HG02610 (cell line): ENCODE measurements at regions not wholly inside any gene's neighbourhood (a gene's known extent, or its start where the extent isn't known, plus 50 kb on each side); places are given as distances from the start of the nearest gene placed in this dataset.
"Not testable (repeated sequence)": the region's sequence is repeated elsewhere in the genome, so short reads cannot be mapped to it uniquely, and the experiment has no call there.

ENCODE experiments used
- ATAC-seq: cut with Tn5 transposase; IDR thresholded peaks from one replicate; pipeline ENCODE4 v1.9.1; 2021; ENCODE audit warnings: mild to moderate bottlenecking, moderate library complexity; ENCODE audit not compliant: unreplicated experiment

- ATAC-seq: peak; percentile 81
Measured at GRCh38 chr1:214141486-214141885, 139.5 kb upstream of the SMYD2 start.

DNA sequence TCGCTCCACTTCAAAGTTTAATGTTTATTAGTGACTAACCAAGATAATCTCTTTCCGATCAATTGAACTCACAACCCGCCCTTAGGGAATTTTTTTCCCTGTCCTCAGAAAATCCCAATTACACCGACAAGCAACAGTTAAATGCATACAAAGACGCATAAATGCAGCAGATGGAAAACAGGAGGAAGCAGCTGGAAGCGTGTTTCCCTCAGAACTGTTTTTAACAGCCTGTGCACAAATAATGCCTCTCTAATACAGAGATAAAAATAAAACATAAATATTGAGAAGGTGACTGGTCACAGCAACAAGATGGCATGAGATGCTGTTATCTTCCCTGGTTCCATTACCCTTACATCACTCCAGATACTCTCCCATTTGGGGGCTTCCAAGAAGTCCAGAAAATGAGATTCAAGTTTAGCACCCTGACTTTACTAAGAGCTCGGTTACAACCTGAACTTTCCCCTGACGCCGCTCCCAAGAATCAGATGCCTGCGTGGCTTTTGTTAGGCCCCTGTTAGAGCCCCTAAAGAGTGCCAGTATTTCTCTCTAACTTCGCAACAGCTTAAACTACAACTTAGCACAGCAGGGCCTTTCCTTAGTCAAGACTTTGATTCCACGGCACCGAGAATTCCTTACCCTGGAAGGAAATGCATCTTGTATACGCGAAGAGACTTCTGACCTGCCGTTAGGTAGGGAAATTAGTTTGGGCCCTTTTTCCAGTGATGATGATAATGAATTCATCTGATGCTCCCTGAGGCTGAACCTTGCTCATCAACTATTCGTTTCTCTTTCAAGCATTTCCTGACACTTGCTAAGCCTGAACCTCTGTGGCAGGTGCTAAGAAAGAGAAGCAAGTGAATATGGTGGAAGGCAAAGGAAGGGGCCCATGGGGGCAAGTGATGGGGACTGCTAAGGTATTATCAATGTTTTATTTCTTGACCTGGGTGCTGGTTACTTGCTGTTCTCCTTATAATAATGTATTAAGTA lies 137.7 kb upstream of the SMYD2 start:
- ATAC-seq: no peak

- not testable (repeated sequence) for ATAC-seq
Measured at GRCh38 chr1:214144521-214144920, 136.4 kb upstream of the SMYD2 start.

- ATAC-seq: peak; percentile 72
Measured at GRCh38 chr1:214146523-214146922, 134.4 kb upstream of the SMYD2 start.

DNA sequence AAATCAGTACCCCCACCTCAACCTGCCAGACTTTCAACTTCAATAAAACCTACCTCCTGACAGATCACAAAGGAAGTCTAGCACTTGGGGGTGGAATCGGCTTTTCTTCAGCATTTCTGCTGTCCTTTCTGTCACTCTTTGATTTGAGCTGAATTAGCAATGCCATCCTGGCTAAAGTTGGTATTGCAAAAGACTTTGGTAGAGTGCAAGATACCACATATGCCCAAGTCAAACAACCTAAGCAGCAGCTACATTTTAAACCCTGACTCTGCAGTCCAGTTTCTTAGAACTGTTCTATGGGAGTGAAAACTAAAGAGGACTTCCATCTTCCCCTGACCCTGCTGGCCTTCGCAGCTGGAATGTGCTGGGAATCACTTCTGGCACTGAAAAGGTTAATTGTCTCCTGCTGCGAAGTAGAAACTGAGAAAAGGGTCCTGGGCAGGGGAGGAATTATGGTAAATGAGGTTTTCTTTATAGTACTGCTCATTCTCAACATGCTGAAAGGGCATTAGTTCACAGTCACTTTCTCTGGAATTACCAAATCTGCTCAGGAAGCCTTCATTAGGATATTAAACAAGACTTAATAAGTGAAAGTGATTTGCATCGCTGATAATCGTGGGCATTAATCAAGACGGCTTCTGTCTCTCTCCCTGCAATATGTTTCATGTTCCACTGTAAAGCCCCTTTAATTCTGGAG lies 126.2 kb upstream of the SMYD2 start:
- ATAC-seq: no peak

DNA sequence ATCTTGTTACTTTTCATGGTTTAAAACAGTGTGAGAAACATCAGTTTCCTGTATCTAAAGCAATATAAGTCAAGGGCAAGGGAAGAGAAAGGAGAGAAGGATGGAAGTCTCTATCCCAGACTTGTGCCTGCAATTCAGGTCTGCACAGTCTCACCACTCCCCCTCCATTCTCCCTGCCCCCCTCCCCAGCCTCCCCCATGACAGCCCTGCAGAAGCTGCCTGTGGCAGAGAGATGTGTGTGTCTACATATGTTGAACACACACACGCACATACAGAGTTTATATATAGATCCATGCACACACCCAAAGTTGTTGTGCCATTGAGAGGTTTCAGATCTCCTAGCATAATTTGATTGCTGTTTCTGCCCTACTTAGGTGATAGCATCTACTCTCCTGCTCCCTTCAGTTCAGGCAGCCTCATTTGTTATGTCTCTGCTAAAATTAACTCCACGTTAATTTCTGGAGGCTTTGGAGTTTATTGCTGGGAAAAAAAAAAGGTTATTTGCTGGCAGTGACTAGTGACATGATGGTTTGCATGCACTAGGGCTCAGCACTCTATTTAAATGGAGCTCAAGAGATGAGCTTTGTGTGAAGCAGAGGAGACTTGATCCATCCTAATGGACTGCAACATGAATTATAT lies 124.9 kb upstream of the SMYD2 start:
- ATAC-seq: no peak

DNA sequence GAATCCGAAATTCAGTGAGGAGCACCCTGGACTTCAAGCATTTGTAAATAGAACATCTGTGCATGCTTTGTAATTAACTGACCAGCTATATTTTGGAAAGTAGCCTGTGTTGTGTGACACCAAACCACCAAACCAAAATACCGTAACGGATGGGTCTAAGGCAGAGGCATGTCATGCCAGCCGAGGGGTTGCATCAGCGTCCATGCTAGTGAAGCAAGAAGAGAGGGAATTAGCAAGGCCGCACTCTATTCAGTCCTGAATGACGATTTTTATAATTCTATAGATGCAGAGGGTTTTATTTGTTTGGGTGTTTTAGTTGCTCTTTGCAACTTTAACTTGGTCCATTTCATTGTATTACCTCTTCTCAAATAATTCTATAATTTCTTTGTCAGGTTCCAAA lies 116.8 kb upstream of the SMYD2 start:
- ATAC-seq: no peak

DNA sequence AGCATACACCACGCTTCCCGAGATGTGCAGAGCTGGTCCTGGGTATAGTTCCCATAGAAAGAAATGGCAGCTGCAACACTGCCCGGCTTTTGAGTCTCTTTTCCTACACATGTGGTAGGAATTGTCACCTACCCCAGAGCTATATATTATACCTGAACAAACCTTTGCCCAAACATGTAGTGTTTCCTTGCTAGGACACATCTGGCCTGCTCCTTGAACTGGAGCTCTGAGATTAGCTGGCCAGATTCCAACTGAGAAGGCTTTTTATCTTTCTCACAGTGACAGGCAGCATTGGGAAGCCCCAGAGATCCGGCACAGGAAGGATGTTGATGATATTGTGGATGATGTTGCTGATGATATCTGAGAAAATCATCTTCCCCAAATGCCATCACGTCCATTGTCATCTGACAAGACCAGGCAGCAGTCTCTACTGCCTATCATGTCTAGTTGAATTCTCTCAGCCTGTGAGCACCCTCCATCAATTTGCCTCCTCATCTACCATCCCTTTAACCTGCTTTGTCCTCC lies 115.0 kb upstream of the SMYD2 start:
- ATAC-seq: no peak

GRCh38 chr1:214174508-214175199 lies 106.3 kb upstream of the SMYD2 start:
- ATAC-seq: no peak

GRCh38 chr1:214178102-214178501 lies 102.9 kb upstream of the SMYD2 start:
- ATAC-seq: no peak

DNA sequence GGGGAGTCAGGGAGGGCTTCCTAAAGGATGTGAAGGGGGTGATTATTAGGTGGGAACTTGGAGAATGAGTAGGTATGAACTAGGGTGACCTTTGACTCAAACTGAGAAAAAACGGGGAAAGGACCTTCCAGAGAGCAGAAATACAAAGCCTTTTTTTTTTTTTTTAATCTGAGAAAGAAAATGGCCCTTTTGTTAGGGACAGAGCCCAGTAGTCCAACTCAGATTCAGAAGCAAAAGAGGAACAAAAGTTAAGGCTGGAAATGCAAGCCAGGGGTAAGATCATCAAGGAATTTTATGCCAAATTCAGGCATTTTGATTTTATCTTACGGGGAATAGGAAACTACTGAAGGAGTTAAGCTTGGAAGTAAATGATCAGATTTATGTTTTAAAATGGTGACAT lies 96.0 kb upstream of the SMYD2 start:
- no peak for ATAC-seq

GRCh38 chr1:214186103-214186824 lies 94.7 kb upstream of the SMYD2 start:
- no peak for ATAC-seq

- ATAC-seq: no peak
Measured at GRCh38 chr1:214187121-214187900, 93.6 kb upstream of the SMYD2 start.

DNA sequence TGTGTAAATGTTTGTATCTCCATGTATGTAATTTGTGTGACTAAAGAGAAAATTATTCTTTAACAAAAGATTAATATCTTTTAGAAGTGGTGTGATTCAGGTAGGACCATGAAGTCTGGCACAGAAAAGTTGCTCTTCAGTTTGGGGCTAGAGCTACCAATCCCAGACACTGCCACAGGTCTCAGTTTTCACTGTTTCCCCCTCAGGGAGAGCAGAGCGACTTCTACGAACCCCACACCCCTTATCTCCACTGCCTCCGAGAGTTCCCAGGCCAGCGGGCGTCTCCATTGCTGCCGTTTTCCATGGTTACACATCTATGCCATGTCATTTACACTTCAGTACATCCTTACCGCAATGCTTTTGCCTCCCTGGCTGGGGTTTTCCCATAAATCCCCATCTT lies 93.0 kb upstream of the SMYD2 start:
- ATAC-seq: no peak

DNA sequence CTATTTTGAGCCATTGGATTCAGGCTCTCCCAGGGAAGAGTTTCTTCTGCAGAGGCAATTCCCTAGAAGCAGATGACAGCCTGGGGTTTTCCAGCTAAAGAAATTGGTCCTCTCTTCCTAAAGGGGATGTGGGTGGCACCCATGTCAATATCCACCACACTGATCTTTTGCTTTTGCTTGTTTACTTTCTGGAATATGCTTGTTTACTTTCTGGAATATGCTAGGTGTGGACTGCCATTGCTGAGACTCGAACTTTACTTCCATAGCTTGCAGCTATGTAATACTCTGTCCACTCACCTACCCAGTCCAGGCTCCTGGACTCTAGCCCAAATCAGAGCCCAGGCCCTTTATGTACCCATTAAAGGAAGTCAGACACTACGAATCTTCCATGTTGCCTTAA lies 92.1 kb upstream of the SMYD2 start:
- ATAC-seq: no peak

- no peak for ATAC-seq
Measured at GRCh38 chr1:214192825-214193643, 87.9 kb upstream of the SMYD2 start.

DNA sequence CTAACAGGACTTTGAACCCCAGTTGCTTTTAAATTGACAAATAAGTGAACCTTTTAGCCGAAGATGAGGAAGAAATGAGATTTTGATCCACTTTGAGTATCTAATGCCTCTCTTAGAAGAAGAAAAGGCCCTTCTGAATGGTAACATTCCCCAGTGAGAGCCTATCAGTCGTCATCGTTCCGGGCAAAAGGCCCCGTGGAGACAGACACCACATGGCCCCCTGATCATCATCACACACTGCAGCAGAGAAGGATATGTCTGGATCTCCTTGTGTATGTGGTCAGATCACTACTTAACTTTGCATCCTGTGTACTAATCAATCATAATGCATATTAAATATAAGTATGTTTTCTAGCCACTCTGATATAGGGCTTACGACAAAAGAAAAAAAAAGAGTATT lies 87.3 kb upstream of the SMYD2 start:
- ATAC-seq: no peak

- no peak for ATAC-seq
Measured at GRCh38 chr1:214198571-214198970, 82.4 kb upstream of the SMYD2 start.
